IPS DF 4.7 (cell line): ENCODE measurements at regions not wholly inside any gene's neighbourhood (a gene's known extent, or its start where the extent isn't known, plus 50 kb on each side); places are given as distances from the start of the nearest gene placed in this dataset.
A peak's percentile ranks its signal among the peaks of the same experiment; 100 is the strongest.

Experiments used
- DNase-seq: peaks from one replicate; pipeline ENCODE4 v3.0.0-alpha.2; 2013; ENCODE audit warnings: low spot score; ENCODE audit errors: extremely low read depth

GRCh38 chr1:11596295-11596694 is 57.9 kb downstream of the FBXO2 start:
- DNase-seq, result no peak

GRCh38 chr1:11595285-11595684 is 58.9 kb downstream of the FBXO2 start:
- no peak for DNase-seq

GRCh38 chr1:11594625-11595024 is 59.6 kb downstream of the FBXO2 start:
- no peak for DNase-seq

GRCh38 chr1:11594222-11594621 is 60.0 kb downstream of the FBXO2 start:
- DNase-seq, result peak; percentile 36

GRCh38 chr1:11592752-11593151 is 61.5 kb downstream of the FBXO2 start:
- DNase-seq, result no peak

GRCh38 chr1:11590395-11590794 is 63.8 kb downstream of the FBXO2 start:
- peak; percentile 49 for DNase-seq
